ENCODE measurements at regions not wholly inside any gene's neighbourhood (a gene's known extent, or its start where the extent isn't known, plus 50 kb on each side); places are given as distances from the start of the nearest gene placed in this dataset.

DNA sequence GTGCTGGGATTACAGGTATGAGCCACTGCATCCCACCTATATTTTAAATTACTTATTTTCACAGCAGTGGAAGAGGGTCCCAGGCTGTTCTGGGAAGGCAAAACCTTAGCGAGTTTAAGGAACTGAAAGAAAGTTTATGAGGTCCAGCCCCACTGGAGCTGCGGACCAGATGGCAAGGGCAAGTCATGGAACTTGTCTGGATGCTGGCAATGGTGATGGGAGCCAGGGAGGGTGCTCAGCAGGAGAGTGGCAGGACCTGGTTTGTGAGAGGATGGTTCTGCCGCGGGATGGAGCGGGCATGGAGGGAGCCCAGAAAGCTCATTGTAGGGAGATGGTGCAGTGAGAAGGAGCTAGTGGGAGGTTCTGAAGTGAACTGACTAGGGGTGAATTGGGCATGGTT, 50.6 kb upstream of the SLC45A1 start:
- H3K4me3 ChIP-seq (ENCODE audit: low read depth, low read length): no peak overlapping the region

GRCh38 chr1:8266436-8267165, 51.3 kb upstream of the SLC45A1 start:
- H3K4me3 ChIP-seq (ENCODE audit: low read depth, low read length): no peak overlapping the region

GRCh38 chr1:8263791-8264190, 54.1 kb upstream of the SLC45A1 start:
- H3K4me3 ChIP-seq (ENCODE audit: low read depth, low read length): no peak overlapping the region

DNA sequence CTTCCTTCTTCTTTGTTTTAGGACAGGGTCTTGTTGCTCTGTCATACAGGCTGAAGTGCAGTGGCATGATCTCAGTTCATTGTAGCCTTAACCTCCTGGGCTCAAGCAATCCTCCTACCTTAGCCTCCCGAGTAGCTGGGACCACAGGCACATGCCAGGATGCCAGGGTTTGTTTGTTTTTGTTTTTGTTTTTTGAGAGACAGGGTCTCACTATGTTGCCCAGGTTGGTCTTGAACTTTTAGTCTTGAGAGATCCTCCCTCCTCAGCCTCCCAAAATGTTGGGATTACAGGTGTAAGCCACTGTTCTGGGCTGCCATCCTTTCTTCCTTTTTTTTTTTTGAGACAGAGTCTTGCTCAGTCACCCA, 56.5 kb upstream of the SLC45A1 start:
- no peak overlapping the region for H3K4me3 ChIP-seq (ENCODE audit: low read depth, low read length)

- H3K4me3 ChIP-seq (ENCODE audit: low read depth, low read length): no peak overlapping the region
These were observed 58.2 kb upstream of the SLC45A1 start for GRCh38 chr1:8259498-8260290.

DNA sequence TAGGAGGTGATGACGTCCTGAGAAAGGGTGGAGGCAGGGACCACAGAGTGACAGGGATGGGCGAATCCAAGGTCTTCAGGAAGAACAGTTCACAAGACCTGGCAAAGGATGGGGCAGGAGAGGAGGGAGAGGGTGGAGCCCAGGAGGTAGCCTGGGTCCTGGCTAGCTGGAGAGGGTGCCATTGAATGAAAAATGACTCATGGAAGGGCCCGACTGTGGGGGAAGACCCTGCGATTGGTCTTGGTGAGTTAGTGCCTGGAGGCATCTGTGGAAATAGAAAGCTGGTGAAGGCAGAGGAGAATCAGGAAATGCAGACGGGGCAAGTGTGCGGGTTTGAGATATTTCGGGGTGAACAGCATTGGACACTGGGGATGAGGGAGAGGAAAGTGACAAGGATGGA, 60.3 kb upstream of the SLC45A1 start:
- no peak overlapping the region for H3K4me3 ChIP-seq (ENCODE audit: low read depth, low read length)

- H3K4me3 ChIP-seq (ENCODE audit: low read depth, low read length): no peak overlapping the region
These were observed 61.6 kb upstream of the SLC45A1 start for GRCh38 chr1:8256321-8256720.

DNA sequence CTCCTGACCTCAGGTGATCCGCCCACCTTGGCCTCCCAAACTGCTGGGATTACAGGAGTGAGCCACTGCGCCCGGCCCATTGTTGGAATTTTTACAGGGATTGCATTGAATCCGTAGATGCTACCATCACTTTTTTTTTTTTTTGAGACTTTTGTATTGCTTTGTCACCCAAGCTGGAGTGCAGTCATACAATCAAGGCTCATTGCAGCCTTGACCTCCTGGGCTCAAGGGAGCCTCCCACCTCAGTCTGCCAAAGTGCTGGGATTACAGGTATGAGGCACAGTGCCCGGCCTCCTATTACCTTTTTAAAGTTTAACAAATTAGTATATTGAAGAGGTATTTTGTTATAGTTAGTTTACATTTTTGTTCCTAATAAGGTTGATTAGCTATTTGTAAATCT, 62.2 kb upstream of the SLC45A1 start:
- H3K4me3 ChIP-seq (ENCODE audit: low read depth, low read length): no peak overlapping the region

DNA sequence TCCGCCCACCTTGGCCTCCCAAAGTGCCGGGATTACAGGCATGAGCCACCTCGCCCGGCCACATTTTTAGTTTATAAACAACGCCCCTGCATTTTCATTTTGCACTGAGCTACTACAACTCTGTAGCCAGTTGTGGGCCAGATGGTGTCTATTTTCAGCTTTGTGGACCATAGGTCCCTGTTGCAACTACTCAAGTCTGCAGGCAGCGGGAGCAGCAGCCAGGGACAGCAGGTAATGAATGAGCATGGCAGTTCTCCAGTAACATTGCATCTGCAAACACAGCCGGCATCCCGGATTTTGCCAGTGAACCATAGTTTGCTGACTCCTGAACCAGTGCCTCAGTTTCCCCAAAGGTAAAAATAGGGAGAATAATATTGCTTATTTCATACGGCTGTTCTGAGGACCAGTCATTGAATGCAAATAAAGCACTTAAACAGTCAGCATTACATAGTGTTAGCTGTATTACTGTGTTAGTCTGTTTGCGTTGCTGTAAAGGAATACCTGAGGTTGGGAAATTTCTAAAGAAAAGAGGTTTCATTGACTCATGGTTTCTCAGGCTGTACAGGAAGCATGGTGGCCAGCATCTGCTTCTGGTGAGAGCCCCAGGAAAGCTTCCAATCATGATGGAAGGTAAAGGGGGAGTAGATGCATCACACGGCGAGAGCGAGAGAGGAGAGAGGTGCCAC, 65.5 kb upstream of the SLC45A1 start:
- H3K4me3 ChIP-seq (ENCODE audit: low read depth, low read length): no peak overlapping the region

DNA sequence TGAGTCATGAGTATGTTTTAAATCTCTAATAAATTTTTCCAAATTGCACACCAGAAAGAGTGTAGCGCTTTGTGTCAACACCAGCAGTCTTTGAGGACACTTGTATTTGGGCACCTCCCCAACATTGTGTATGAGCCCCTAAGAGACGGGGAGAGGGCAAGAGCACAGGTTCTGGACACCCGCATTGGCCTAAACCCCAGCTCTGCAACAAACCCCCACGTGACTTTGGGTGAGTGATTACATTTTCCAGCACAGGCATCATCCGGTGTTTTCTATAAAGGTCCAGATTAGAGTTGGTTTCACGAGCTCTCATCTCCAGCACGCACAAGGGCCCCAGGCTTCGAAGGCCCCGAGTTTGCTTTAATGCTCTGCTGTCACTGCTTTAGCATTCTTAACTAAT, 66.3 kb upstream of the SLC45A1 start:
- H3K4me3 ChIP-seq (ENCODE audit: low read depth, low read length): no peak overlapping the region

DNA sequence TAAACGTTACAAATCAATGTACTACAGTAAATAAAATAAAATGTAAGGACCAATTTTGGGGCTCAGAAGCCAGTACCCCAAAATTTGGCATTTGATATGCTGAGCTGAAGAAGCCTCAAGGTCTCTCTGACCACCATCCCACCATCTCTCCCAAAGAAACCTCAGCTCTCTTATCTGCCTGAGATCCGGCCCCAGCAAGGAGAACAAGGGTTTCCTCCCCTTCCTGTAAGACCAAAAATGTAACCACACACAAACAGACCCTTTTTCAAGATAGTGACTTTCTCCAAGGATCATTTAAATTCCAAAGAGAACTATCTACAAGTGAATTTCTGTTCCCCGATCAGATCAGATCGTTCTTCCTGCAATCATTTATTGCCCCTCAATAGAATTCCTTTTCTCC, 68.1 kb upstream of the SLC45A1 start:
- no peak overlapping the region for H3K4me3 ChIP-seq (ENCODE audit: low read depth, low read length)

- no peak overlapping the region for H3K4me3 ChIP-seq (ENCODE audit: low read depth, low read length)
These were observed 70.0 kb upstream of the SLC45A1 start for GRCh38 chr1:8247811-8248436.

- no peak overlapping the region for H3K4me3 ChIP-seq (ENCODE audit: low read depth, low read length)
These were observed 73.6 kb upstream of the SLC45A1 start for GRCh38 chr1:8244304-8244703.

GRCh38 chr1:8242498-8242897, 75.4 kb upstream of the SLC45A1 start:
- no peak overlapping the region for H3K4me3 ChIP-seq (ENCODE audit: low read depth, low read length)

DNA sequence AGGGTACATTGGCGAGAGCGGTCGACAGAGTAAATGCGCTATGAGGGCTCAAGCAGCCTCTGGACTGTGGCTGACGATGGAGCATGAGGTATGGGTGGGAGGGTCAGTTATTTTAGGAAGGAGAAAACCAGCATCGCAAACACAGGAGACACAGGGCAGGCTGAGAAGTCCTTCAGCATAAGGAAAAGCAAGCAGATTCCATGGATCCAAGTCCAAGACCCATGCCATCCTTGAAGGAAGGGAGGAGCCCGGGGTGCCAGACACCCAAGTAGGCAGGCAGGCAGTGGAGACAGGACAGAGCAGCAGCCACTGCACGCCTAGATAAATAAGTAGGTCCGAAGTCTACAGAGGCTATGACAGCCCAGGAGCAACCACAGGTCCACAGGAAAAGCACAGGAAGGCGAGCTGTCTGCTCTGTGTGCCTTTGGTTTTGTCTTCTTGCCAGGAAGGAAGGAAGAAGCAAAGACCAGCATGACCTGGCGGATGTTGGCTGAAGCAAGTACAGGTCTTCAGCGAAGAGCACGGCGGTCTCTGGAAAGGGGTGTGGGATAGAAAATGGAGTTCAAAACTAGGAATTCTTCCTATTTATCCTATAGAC, 76.4 kb upstream of the SLC45A1 start:
- no peak overlapping the region for H3K4me3 ChIP-seq (ENCODE audit: low read depth, low read length)

- no peak overlapping the region for H3K4me3 ChIP-seq (ENCODE audit: low read depth, low read length)
These were observed 78.4 kb upstream of the SLC45A1 start for GRCh38 chr1:8239306-8240023.

DNA sequence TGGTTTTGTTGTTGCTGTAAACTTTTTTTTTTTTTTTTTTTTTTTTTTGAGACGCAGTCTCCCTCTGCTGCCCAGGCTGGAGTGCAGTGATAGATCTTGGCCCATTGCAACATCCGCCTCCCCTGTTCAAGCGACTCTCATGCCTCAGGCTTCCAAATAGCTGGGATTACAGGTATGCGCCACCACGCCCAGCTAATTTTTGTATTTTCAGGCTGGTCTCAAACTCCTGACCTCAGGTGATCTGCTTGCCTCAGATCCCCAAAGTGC, 78.9 kb upstream of the SLC45A1 start:
- H3K4me3 ChIP-seq (ENCODE audit: low read depth, low read length): no peak overlapping the region

- no peak overlapping the region for H3K4me3 ChIP-seq (ENCODE audit: low read depth, low read length)
These were observed 79.5 kb upstream of the SLC45A1 start for GRCh38 chr1:8238141-8239038.

GRCh38 chr1:8232036-8232757, 85.7 kb upstream of the SLC45A1 start:
- H3K4me3 ChIP-seq (ENCODE audit: low read depth, low read length): no peak overlapping the region

All from iPS-11a (cell line).